Parathyroid adenoma (tissue), 2 donors: ENCODE measurements at regions not wholly inside any gene's neighbourhood (a gene's known extent, or its start where the extent isn't known, plus 50 kb on each side); places are given as distances from the start of the nearest gene placed in this dataset.

Experiments
- H2AFZ ChIP-seq: fragments of 300-600 bp; sonication (generic); one replicate; pipeline ENCODE4 v1.7.0; 2017; ENCODE audit warnings: antibody characterized with exemption, mild to moderate bottlenecking
- H3K27ac ChIP-seq: fragments of 300-600 bp; sonication (generic); one replicate; pipeline ENCODE4 v1.7.0; 2017
- H3K27me3 ChIP-seq: fragments of 300-600 bp; sonication (generic); one replicate; pipeline ENCODE4 v1.7.0; 2017; ENCODE audit warnings: low read length; ENCODE audit not compliant: control insufficient read depth, insufficient read depth
- H3K36me3 ChIP-seq: fragments of 300-600 bp; sonication (generic); one replicate; pipeline ENCODE4 v1.7.0; 2017; ENCODE audit warnings: low read length; ENCODE audit not compliant: control insufficient read depth, insufficient read depth
- H3K4me1 ChIP-seq: fragments of 300-600 bp; sonication (generic); one replicate; pipeline ENCODE4 v1.7.0; 2017; ENCODE audit warnings: control low read depth
- H3K4me2 ChIP-seq: fragments of 300-600 bp; sonication (generic); one replicate; pipeline ENCODE4 v1.7.0; 2017; ENCODE audit warnings: low read length
- H3K4me3 ChIP-seq: fragments of 300-600 bp; sonication (generic); one replicate; pipeline ENCODE4 v1.7.0; 2017; ENCODE audit warnings: low read depth, low read length
- H3K79me2 ChIP-seq: fragments of 300-600 bp; sonication (generic); one replicate; pipeline ENCODE4 v1.7.0; 2017; ENCODE audit warnings: control low read depth
- H3K9ac ChIP-seq: fragments of 300-600 bp; sonication (generic); one replicate; pipeline ENCODE4 v1.7.0; 2017; ENCODE audit warnings: mild to moderate bottlenecking
- H3K9me3 ChIP-seq: fragments of 300-600 bp; sonication (generic); one replicate; pipeline ENCODE4 v1.7.0; 2017; ENCODE audit warnings: low read length; ENCODE audit not compliant: control insufficient read depth
- TF ChIP-seq, protein P1 (sequence below): fragments of 300-600 bp; sonication (generic); IDR thresholded peaks from one replicate; pipeline ENCODE4 v1.7.0; 2017; ENCODE audit warnings: antibody characterized with exemption, mild to moderate bottlenecking
- donor health status: primary hyperparathyroidism.

- H3K27me3 ChIP-seq, result no peaks in the 10 kb centered on the region
- H3K4me1 ChIP-seq, result peaks cover 6% of the 10 kb centered on the region
- TF ChIP-seq, protein P1, sequence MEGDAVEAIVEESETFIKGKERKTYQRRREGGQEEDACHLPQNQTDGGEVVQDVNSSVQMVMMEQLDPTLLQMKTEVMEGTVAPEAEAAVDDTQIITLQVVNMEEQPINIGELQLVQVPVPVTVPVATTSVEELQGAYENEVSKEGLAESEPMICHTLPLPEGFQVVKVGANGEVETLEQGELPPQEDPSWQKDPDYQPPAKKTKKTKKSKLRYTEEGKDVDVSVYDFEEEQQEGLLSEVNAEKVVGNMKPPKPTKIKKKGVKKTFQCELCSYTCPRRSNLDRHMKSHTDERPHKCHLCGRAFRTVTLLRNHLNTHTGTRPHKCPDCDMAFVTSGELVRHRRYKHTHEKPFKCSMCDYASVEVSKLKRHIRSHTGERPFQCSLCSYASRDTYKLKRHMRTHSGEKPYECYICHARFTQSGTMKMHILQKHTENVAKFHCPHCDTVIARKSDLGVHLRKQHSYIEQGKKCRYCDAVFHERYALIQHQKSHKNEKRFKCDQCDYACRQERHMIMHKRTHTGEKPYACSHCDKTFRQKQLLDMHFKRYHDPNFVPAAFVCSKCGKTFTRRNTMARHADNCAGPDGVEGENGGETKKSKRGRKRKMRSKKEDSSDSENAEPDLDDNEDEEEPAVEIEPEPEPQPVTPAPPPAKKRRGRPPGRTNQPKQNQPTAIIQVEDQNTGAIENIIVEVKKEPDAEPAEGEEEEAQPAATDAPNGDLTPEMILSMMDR, result no peak
- no peak overlapping the region for H3K4me3 ChIP-seq
- H3K36me3 ChIP-seq, result no peaks in the 10 kb centered on the region
- no peaks in the 10 kb centered on the region for H3K79me2 ChIP-seq
- H2AFZ ChIP-seq, result no peak overlapping the region
- no peak overlapping the region for H3K27ac ChIP-seq
- H3K9me3 ChIP-seq, result no peaks in the 10 kb centered on the region
- no peak overlapping the region for H3K9ac ChIP-seq
- H3K4me2 ChIP-seq, result no peak overlapping the region
Measured at GRCh38 chr10:78800006-78800405, 268.8 kb upstream of the ZMIZ1 start.

DNA sequence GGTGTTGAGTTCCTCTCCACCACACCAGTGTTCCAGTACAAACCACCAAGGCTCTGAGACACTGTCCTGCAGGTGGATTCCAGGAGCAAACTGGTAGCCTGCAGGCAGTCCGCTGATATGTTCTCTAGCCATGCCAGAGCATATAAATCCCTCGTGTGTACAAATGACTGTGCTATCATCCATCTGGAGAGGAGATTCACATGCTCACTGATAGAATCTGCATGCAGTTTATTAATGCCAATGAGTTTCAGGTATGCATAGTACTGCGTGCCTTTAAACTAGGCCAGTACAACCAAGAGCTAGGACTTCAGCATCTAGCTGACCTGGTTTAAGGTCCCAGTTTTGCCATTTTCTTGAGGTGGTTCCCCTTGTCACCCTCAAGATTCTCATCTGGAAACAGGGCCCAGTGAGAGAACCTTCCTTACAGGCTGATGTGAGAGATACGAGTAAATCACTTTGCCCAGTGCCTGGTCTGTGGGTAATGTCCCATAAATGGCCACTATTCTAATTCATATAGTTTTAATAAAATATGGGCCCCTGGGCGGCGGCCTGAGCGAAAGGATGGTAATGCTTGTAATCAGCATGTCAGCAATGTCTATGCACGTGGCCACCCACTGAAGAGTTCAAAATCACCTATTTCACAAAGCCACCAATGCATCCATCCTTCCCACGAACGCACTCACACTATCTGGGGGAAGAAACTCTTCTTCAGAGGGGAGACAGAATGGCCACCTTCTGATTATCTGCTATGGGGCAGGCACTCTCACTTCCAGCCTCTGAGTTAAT, 268.0 kb upstream of the ZMIZ1 start:
- H3K9ac ChIP-seq, result no peak overlapping the region
- peaks cover 6% of the 10 kb centered on the region for H3K4me1 ChIP-seq
- TF ChIP-seq, protein P1, result no peak
- no peak overlapping the region for H3K4me2 ChIP-seq
- no peaks in the 10 kb centered on the region for H3K36me3 ChIP-seq
- H3K27ac ChIP-seq, result no peak overlapping the region
- H3K79me2 ChIP-seq, result no peaks in the 10 kb centered on the region
- no peak overlapping the region for H2AFZ ChIP-seq
- H3K4me3 ChIP-seq, result no peak overlapping the region
- no peaks in the 10 kb centered on the region for H3K27me3 ChIP-seq
- no peaks in the 10 kb centered on the region for H3K9me3 ChIP-seq

- Histone ChIP-seq H3K4me1 (peaks cover 6% of the 10 kb centered on the region), H2AFZ (no peak overlapping the region), H3K27ac (no peak overlapping the region), H3K9me3 (no peaks in the 10 kb centered on the region), H3K9ac (no peak overlapping the region), H3K27me3 (no peaks in the 10 kb centered on the region), H3K4me3 (no peak overlapping the region), H3K36me3 (no peaks in the 10 kb centered on the region), H3K79me2 (no peaks in the 10 kb centered on the region), H3K4me2 (no peak overlapping the region)
- TF ChIP-seq, protein P1, result no peak
Measured at GRCh38 chr10:78802431-78802830, 266.3 kb upstream of the ZMIZ1 start.

- TF ChIP-seq, protein P1, result no peak
- no peaks in the 10 kb centered on the region for H3K27me3 ChIP-seq
- no peak overlapping the region for H3K4me3 ChIP-seq
- H3K4me1 ChIP-seq, result peaks cover 6% of the 10 kb centered on the region
- no peaks in the 10 kb centered on the region for H3K79me2 ChIP-seq
- no peak overlapping the region for H3K9ac ChIP-seq
- H3K36me3 ChIP-seq, result no peaks in the 10 kb centered on the region
- no peak overlapping the region for H3K27ac ChIP-seq
- H3K9me3 ChIP-seq, result no peaks in the 10 kb centered on the region
- H3K4me2 ChIP-seq, result no peak overlapping the region
- no peak overlapping the region for H2AFZ ChIP-seq
Measured at GRCh38 chr10:78802866-78803265, 265.9 kb upstream of the ZMIZ1 start.

DNA sequence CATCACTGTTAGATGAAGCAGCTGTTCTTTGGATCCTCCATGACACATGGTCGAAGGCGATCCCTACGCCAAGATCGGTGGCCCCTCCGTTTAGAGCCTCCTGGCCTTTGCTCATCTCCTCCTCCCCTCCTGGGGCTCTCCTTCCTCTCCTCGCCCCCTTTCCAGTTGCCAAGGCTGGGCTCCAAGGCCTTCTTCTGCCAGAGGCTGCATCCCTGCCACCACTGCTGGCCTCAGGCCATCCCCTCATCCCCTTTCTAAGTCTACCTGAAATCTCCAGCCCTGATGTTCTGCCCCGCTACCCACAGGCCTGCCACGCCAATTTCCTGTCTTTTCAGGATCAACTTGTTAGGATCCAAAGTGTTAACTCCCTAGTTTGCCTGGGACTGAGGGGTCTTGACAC, 265.1 kb upstream of the ZMIZ1 start:
- Histone ChIP-seq H3K9ac (no peak overlapping the region), H2AFZ (no peak overlapping the region), H3K79me2 (no peaks in the 10 kb centered on the region), H3K4me3 (no peak overlapping the region), H3K4me2 (no peak overlapping the region), H3K9me3 (no peaks in the 10 kb centered on the region), H3K36me3 (no peaks in the 10 kb centered on the region), H3K27me3 (no peaks in the 10 kb centered on the region), H3K4me1 (peaks cover 6% of the 10 kb centered on the region), H3K27ac (no peak overlapping the region)
- TF ChIP-seq, protein P1, result no peak
